Endothelial cell of umbilical vein (primary cell): ENCODE measurements at regions not wholly inside any gene's neighbourhood (a gene's known extent, or its start where the extent isn't known, plus 50 kb on each side); places are given as distances from the start of the nearest gene placed in this dataset.

ENCODE experiments used
- EZH2 ChIP-seq: IDR thresholded peaks from 2 replicates; pipeline ENCODE4 v1.6.1; 2012; ENCODE audit warnings: borderline replicate concordance, low read depth, mild to moderate bottlenecking, moderate library complexity, low read length, inconsistent platforms; ENCODE audit not compliant: severe bottlenecking
- FOS ChIP-seq: IDR thresholded peaks from 2 replicates; pipeline ENCODE4 v1.6.1; 2011; ENCODE audit warnings: mild to moderate bottlenecking, low read length, moderate library complexity, borderline replicate concordance; ENCODE audit not compliant: insufficient read depth
- JUN ChIP-seq: IDR thresholded peaks from 2 replicates; pipeline ENCODE4 v1.6.1; 2011; ENCODE audit warnings: borderline replicate concordance, low read depth; ENCODE audit not compliant: insufficient read length, insufficient read depth
- MYC ChIP-seq: IDR thresholded peaks from one replicate; pipeline ENCODE4 v1.6.1; 2011; ENCODE audit warnings: mild to moderate bottlenecking, low read depth, low read length
- POLR2A ChIP-seq: IDR thresholded peaks from 2 replicates; pipeline ENCODE4 v1.6.1; 2012; ENCODE audit warnings: low read depth, mild to moderate bottlenecking, control low read depth, low read length
- POLR2AphosphoS5 ChIP-seq: IDR thresholded peaks from 2 replicates; pipeline ENCODE4 v1.6.1; 2012; ENCODE audit warnings: low read depth, mild to moderate bottlenecking, control low read depth, low read length, moderate library complexity; ENCODE audit not compliant: insufficient read depth
- TF ChIP-seq, protein P1 (sequence below), 2 donors: IDR thresholded peaks; 1 replicate in 1 of 2; 2 replicates in 1 of 2; pipeline ENCODE4 v1.5.1; 2011; ENCODE audit warnings: low read length in 2 of 2, mild to moderate bottlenecking in 2 of 2, moderate library complexity in 2 of 2, control low read depth in 1 of 2, inconsistent platforms in 1 of 2, low read depth in 1 of 2; ENCODE audit not compliant: insufficient read depth in 1 of 2; ENCODE audit errors: extremely low read depth in 1 of 2
- TF ChIP-seq, protein P2 (sequence below): IDR thresholded peaks from 2 replicates; pipeline ENCODE4 v1.6.1; 2011; ENCODE audit not compliant: insufficient read depth, insufficient read length

DNA sequence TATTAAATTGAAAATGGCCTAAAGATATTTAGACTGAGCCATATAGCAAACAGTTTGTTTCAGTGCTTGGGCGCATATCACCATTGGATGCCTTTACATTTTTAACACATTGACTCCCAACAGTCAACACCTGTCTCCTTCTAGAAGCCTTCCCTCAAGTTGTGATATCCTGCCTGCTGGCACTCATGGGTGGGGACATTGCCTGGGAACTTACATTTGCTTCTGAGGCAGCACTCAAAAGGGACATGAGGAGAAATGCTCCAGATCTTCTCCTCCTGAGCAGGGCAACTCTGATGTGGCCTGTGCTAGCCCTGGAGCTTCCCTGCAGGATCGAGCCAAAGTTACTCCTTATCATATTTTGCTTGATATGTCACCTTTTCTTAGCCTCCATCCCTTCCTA lies 392.2 kb downstream of the CDH7 start:
- TF ChIP-seq, protein P1, sequence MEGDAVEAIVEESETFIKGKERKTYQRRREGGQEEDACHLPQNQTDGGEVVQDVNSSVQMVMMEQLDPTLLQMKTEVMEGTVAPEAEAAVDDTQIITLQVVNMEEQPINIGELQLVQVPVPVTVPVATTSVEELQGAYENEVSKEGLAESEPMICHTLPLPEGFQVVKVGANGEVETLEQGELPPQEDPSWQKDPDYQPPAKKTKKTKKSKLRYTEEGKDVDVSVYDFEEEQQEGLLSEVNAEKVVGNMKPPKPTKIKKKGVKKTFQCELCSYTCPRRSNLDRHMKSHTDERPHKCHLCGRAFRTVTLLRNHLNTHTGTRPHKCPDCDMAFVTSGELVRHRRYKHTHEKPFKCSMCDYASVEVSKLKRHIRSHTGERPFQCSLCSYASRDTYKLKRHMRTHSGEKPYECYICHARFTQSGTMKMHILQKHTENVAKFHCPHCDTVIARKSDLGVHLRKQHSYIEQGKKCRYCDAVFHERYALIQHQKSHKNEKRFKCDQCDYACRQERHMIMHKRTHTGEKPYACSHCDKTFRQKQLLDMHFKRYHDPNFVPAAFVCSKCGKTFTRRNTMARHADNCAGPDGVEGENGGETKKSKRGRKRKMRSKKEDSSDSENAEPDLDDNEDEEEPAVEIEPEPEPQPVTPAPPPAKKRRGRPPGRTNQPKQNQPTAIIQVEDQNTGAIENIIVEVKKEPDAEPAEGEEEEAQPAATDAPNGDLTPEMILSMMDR (IDR thresholded peaks at IDR 0.05; ENCODE audit: extremely low read depth in 1 of 2, insufficient read depth in 1 of 2, low read depth in 1 of 2, low read length in 2 of 2), result no peak
- no peak for TF ChIP-seq POLR2A
- no peak for TF ChIP-seq EZH2
- TF ChIP-seq, protein P2, sequence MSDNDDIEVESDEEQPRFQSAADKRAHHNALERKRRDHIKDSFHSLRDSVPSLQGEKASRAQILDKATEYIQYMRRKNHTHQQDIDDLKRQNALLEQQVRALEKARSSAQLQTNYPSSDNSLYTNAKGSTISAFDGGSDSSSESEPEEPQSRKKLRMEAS, result no peak
- TF ChIP-seq JUN, result no peak
- no peak for TF ChIP-seq MYC
- TF ChIP-seq POLR2AphosphoS5, result no peak
- TF ChIP-seq FOS, result no peak
